ENCODE measurements at regions not wholly inside any gene's neighbourhood (a gene's known extent, or its start where the extent isn't known, plus 50 kb on each side); places are given as distances from the start of the nearest gene placed in this dataset.

GRCh38 chr3:82509106-82509842 lies 747.8 kb upstream of the GBE1 start:
- Histone ChIP-seq H2AFZ (no peak overlapping the region), H3K27me3 (ENCODE audit: insufficient read depth) (no peaks in the 10 kb centered on the region), H4K20me1 (replicated peaks; ENCODE audit: insufficient read depth) (no peaks in the 10 kb centered on the region), H3K79me2 (replicated peaks; ENCODE audit: insufficient read depth) (no peaks in the 10 kb centered on the region), H3F3A (replicated peaks; ENCODE audit: low read depth) (no peaks in the 10 kb centered on the region), H3K4me2 (no peak overlapping the region), H3K4me1 (ENCODE audit: insufficient read depth) (no peaks in the 10 kb centered on the region), H3K36me3 (ENCODE audit: insufficient read depth) (no peaks in the 10 kb centered on the region), H3K4me3 (no peak overlapping the region), H3K27ac (ENCODE audit: low read depth) (no peak overlapping the region), H3K9me2 (ENCODE audit: insufficient read depth) (no peaks in the 10 kb centered on the region; the same call in 1 of the 2 replicates)
- no peak for ATAC-seq
- Mint-ChIP-seq H3K4me3 (no peak overlapping the region), H3K27me3 (ENCODE audit: insufficient read depth, low read depth, poor library complexity) (no peaks in the 10 kb centered on the region), H3K4me1 (no peaks in the 10 kb centered on the region), H3K9me3 (peaks cover 16% of the 10 kb centered on the region), H3K36me3 (ENCODE audit: low read depth) (peaks cover 18% of the 10 kb centered on the region; the same call in 2 of the 3 replicates), H3K27ac (no peak overlapping the region)
- DNase-seq (ENCODE audit: low spot score) = no peak
- TF ChIP-seq EZH2phosphoT487 (IDR thresholded peaks at IDR 0.05; ENCODE audit: unreplicated experiment) (no peak), ZNF114 (CRISPR knock-in tag; IDR thresholded peaks at IDR 0.05) (no peak), CREB1 (CRISPR knock-in tag; IDR thresholded peaks at IDR 0.05; ENCODE audit: low read depth) (no peak), NANOG (IDR thresholded peaks at IDR 0.05; ENCODE audit: borderline replicate concordance) (no peak), EZH2 (IDR thresholded peaks at IDR 0.05; ENCODE audit: low read depth, unreplicated experiment) (no peak), REST (IDR thresholded peaks at IDR 0.05; ENCODE audit: unreplicated experiment) (no peak), JUNB (IDR thresholded peaks at IDR 0.05; ENCODE audit: unreplicated experiment) (no peak), ZNF462 (CRISPR knock-in tag; IDR thresholded peaks at IDR 0.05) (no peak), ETS1 (IDR thresholded peaks at IDR 0.05) (no peak), STAT1 (IDR thresholded peaks at IDR 0.05; ENCODE audit: unreplicated experiment) (no peak), POLR2AphosphoS5 (IDR thresholded peaks at IDR 0.05; ENCODE audit: low read depth) (no peak), ZNF331 (CRISPR knock-in tag; IDR thresholded peaks at IDR 0.05; ENCODE audit: low read depth) (no peak)
- TF ChIP-seq, protein P1, sequence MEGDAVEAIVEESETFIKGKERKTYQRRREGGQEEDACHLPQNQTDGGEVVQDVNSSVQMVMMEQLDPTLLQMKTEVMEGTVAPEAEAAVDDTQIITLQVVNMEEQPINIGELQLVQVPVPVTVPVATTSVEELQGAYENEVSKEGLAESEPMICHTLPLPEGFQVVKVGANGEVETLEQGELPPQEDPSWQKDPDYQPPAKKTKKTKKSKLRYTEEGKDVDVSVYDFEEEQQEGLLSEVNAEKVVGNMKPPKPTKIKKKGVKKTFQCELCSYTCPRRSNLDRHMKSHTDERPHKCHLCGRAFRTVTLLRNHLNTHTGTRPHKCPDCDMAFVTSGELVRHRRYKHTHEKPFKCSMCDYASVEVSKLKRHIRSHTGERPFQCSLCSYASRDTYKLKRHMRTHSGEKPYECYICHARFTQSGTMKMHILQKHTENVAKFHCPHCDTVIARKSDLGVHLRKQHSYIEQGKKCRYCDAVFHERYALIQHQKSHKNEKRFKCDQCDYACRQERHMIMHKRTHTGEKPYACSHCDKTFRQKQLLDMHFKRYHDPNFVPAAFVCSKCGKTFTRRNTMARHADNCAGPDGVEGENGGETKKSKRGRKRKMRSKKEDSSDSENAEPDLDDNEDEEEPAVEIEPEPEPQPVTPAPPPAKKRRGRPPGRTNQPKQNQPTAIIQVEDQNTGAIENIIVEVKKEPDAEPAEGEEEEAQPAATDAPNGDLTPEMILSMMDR (conservative IDR thresholded peaks at IDR 0.05; ENCODE audit: low read depth in 2 of 2) = no peak
